Activated CD8-positive, alpha-beta T cell treated with anti-CD3 and anti-CD28 coated beads for 36 hours (primary cell): ENCODE measurements at regions not wholly inside any gene's neighbourhood (a gene's known extent, or its start where the extent isn't known, plus 50 kb on each side); places are given as distances from the start of the nearest gene placed in this dataset.
A peak's percentile ranks its signal among the peaks of the same experiment; 100 is the strongest.
"Not testable (repeated sequence)": the region's sequence is repeated elsewhere in the genome, so short reads cannot be mapped to it uniquely, and the experiment has no call there.

ENCODE experiments used
- ATAC-seq: fragments of 200-7000 bp; cut with Tn5 transposase; one replicate; pipeline ENCODE4 v1.10.0; 2021; ENCODE audit warnings: mild to moderate bottlenecking, moderate library complexity
- CTCF ChIA-PET: fragments of 350-600 bp; sonication (Branson Sonifier 250); formaldehyde crosslinking; loops from one replicate; lab custom pipeline; 2021; ENCODE audit warnings: antibody characterized with exemption; lab: Charles Lee
- POLR2A ChIA-PET: fragments of 350-600 bp; sonication (Branson Sonifier 250); formaldehyde crosslinking; loops from one replicate; lab custom pipeline; 2021; ENCODE audit warnings: antibody characterized with exemption; lab: Charles Lee
- DNase-seq: peaks from one replicate; pipeline ENCODE4 v3.0.0-alpha.2; 2020
- H3K27ac Mint-ChIP-seq: one replicate; pipeline ENCODE4 v1.8.0; 2021; ENCODE audit warnings: mild to moderate bottlenecking, mixed read lengths
- H3K27me3 Mint-ChIP-seq: one replicate; pipeline ENCODE4 v1.8.0; 2021; ENCODE audit warnings: mixed read lengths
- H3K36me3 Mint-ChIP-seq: one replicate; pipeline ENCODE4 v1.8.0; 2021; ENCODE audit warnings: low read depth, mixed read lengths
- H3K4me1 Mint-ChIP-seq: one replicate; pipeline ENCODE4 v1.8.0; 2021; ENCODE audit warnings: low read depth, mixed read lengths
- H3K4me3 Mint-ChIP-seq: one replicate; pipeline ENCODE4 v1.8.0; 2021; ENCODE audit warnings: mild to moderate bottlenecking, moderate library complexity, mixed read lengths
- H3K9me3 Mint-ChIP-seq: one replicate; pipeline ENCODE4 v1.8.0; 2021; ENCODE audit warnings: mixed read lengths
- intact Hi-C: fragments of 100-400 bp; cut with micrococcal nuclease; formaldehyde crosslinking; loops from one replicate; pipeline ENCODE4 v1.10.0; 2022
- TF ChIP-seq, protein P1 (sequence below): fragments of 200-600 bp; IDR thresholded peaks from one replicate; pipeline ENCODE4 v1.8.0; 2022; ENCODE audit warnings: antibody characterized with exemption, mild to moderate bottlenecking

DNA sequence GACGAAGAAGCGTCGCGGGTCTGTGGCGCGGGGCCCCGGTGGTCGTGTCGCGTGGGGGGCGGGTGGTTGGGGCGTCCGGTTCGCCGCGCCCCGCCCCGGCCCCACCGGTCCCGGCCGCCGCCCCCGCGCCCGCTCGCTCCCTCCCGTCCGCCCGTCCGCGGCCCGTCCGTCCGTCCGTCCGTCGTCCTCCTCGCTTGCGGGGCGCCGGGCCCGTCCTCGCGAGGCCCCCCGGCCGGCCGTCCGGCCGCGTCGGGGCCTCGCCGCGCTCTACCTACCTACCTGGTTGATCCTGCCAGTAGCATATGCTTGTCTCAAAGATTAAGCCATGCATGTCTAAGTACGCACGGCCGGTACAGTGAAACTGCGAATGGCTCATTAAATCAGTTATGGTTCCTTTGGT, 1533.5 kb upstream of the TPTE start:
- H3K36me3 Mint-ChIP-seq, intact Hi-C loops, H3K27ac Mint-ChIP-seq, CTCF ChIA-PET, H3K4me1 Mint-ChIP-seq, POLR2A ChIA-PET, ATAC-seq, DNase-seq, H3K4me3 Mint-ChIP-seq: not testable (repeated sequence)
- H3K9me3 Mint-ChIP-seq, result peaks cover 25% of the 10 kb centered on the region
- peaks cover 23% of the 10 kb centered on the region for H3K27me3 Mint-ChIP-seq

DNA sequence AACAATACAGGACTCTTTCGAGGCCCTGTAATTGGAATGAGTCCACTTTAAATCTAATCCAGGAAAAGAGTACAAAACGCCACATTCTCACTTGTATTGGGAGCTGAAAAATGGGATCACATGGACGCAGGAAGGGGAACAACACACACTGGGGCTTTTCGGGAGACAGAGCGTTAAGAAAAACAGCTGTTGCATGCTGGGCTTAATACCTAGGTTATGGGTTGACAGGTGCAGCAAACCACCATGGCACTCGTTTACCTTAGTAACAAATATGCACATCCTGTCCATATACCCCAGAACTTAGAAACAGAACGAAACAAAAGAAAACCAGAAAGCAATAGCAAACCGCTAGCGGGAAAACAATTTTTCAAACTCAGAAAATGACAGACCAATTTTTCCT, 1532.7 kb upstream of the TPTE start:
- TF ChIP-seq, protein P1, sequence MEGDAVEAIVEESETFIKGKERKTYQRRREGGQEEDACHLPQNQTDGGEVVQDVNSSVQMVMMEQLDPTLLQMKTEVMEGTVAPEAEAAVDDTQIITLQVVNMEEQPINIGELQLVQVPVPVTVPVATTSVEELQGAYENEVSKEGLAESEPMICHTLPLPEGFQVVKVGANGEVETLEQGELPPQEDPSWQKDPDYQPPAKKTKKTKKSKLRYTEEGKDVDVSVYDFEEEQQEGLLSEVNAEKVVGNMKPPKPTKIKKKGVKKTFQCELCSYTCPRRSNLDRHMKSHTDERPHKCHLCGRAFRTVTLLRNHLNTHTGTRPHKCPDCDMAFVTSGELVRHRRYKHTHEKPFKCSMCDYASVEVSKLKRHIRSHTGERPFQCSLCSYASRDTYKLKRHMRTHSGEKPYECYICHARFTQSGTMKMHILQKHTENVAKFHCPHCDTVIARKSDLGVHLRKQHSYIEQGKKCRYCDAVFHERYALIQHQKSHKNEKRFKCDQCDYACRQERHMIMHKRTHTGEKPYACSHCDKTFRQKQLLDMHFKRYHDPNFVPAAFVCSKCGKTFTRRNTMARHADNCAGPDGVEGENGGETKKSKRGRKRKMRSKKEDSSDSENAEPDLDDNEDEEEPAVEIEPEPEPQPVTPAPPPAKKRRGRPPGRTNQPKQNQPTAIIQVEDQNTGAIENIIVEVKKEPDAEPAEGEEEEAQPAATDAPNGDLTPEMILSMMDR, result no peak
- ChIA-PET CTCF (no interaction called here), POLR2A (no interaction called here)
- Mint-ChIP-seq H3K27me3 (peaks cover 30% of the 10 kb centered on the region), H3K9me3 (peaks cover 32% of the 10 kb centered on the region), H3K36me3 (no peaks in the 10 kb centered on the region), H3K4me3 (no peak overlapping the region), H3K4me1 (no peaks in the 10 kb centered on the region), H3K27ac (no peak overlapping the region)
- no peak for ATAC-seq
- intact Hi-C loops, result no loop called here
- DNase-seq, result no peak

DNA sequence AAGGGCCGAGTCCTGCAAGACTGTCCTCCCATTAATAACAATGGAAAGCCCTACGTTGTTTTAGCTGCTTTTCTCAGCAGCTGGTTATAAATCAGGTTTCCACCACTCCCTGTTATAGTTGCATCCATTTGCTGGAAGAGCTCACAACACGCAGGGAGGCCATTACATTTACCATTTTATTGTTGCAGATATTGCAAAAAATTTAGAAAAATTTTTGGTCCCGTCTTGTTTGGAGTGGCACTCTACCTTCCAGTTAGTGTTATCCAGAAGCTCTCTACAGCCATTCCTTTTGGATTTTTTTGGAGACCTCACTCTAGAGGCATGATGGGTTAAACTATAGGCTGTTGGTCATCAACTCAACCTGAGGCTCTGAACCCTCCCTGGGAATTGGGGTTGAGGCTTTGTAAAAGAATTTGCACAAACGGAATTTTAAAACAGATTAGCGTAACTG, 1532.1 kb upstream of the TPTE start:
- no peak for ATAC-seq
- POLR2A ChIA-PET, result no interaction called here

DNA sequence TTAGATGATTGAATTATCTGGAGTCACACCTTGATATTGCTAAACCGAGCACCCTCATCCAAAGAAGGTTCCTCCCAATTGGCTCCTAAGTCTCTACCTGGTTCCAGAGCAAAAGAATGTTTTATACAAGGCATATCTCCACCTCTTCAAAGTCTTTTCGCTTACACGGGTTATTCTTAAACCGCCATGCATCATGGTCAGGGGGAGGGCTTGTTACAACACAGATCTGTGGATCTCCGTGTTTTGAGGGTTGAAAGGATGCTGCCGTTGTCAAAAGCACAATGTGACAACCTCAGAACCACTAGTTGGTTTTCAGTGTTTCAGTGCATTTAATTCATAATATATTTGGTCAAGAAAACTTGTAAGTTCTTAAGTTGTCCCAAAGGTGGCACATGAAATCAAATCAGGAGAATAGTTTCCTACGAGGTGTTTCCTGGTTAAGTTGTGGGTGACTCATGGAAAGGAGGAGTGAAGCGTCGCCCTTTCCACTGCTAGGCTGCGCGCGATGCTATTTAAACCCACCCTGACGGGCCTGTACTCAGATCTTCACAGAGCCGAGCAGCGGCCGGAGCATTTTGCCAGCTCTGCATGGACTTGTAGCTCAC, 1531.6 kb upstream of the TPTE start:
- Mint-ChIP-seq H3K9me3 (peaks cover 33% of the 10 kb centered on the region), H3K27ac (no peak overlapping the region), H3K27me3 (peaks cover 34% of the 10 kb centered on the region), H3K4me3 (no peak overlapping the region), H3K36me3 (no peaks in the 10 kb centered on the region), H3K4me1 (no peaks in the 10 kb centered on the region)
- ATAC-seq (peak; percentile 40), DNase-seq (peak; percentile 30)
- POLR2A ChIA-PET, result no interaction called here
- CTCF ChIA-PET, result no interaction called here
- intact Hi-C loops, result no loop called here
- TF ChIP-seq, protein P1, result no peak

More for the DNA sequence above, 1532.1 kb upstream of the TPTE start:
- intact Hi-C loops, result no loop called here
- H3K9me3 Mint-ChIP-seq, result peaks cover 33% of the 10 kb centered on the region
- H3K4me3 Mint-ChIP-seq, result no peak overlapping the region
- TF ChIP-seq, protein P1, result no peak
- H3K27ac Mint-ChIP-seq, result no peak overlapping the region
- H3K27me3 Mint-ChIP-seq, result peaks cover 34% of the 10 kb centered on the region
- CTCF ChIA-PET, result no interaction called here
- H3K36me3 Mint-ChIP-seq, result no peaks in the 10 kb centered on the region
- no peak for DNase-seq
- no peaks in the 10 kb centered on the region for H3K4me1 Mint-ChIP-seq

DNA sequence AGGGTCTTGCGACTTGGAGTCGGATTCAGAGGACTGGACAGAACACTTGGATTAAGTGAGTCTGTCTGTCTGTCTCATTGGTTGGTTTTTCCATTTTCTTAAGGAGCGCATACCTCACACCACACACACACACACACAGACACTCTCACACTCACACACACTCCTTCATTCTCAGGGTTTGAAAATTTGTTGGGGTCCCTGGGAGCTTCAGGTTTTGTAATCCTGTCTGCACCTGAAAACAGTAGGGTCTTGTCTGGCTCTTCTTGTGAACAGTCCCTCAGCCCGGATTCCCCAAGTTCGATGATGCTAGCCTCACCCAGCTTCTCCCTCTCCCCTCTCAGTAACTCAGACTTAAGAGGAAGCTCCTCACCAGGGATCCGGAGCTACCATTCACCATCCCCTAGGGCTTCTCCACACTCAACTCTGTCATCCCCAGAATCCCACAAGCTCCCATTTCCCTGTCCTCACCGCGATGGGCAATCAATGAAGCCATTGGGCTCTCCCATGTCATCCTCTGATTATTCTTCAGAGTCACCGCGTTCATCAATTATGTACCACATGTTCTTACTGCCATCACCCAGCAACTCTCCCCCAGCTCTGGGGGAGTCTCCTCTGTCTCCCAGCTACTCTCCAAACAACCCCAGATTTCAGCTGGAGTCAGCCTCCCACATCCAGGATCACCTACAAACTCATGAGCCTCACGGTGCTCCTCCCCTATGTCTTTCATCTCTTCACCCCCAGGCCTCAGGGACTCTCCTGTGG, 1530.9 kb upstream of the TPTE start:
- Mint-ChIP-seq H3K4me1 (no peaks in the 10 kb centered on the region), H3K36me3 (no peaks in the 10 kb centered on the region), H3K27me3 (peaks cover 35% of the 10 kb centered on the region), H3K4me3 (no peak overlapping the region), H3K27ac (no peak overlapping the region), H3K9me3 (peaks cover 33% of the 10 kb centered on the region)
- TF ChIP-seq, protein P1, result no peak
- ATAC-seq (no peak), DNase-seq (no peak)
- ChIA-PET CTCF (no interaction called here), POLR2A (no interaction called here)
- intact Hi-C loops, result no loop called here
